Calu3 (cell line): ENCODE measurements at regions not wholly inside any gene's neighbourhood (a gene's known extent, or its start where the extent isn't known, plus 50 kb on each side); places are given as distances from the start of the nearest gene placed in this dataset.
"Not testable (repeated sequence)": the region's sequence is repeated elsewhere in the genome, so short reads cannot be mapped to it uniquely, and the experiment has no call there.

ENCODE experiments used
- BruUV-seq: library from RNA; stranded (reverse); fragments of 400-500 nt; replicated peaks from 2 replicates; lab custom pipeline; 2021; lab: Mats Ljungman, UMichigan
- CTCF ChIA-PET: fragments of 300-600 bp; sonication (Branson Sonifier 250); formaldehyde crosslinking; loops from one replicate; lab custom pipeline; 2022; ENCODE audit warnings: antibody characterized with exemption; lab: Charles Lee
- DNase-seq: peaks from one replicate; pipeline ENCODE4 v3.0.0; 2022
- H3K27ac Mint-ChIP-seq: one replicate; pipeline ENCODE4 v1.8.0; 2022; ENCODE audit warnings: mixed read lengths; ENCODE audit not compliant: unreplicated experiment
- H3K27me3 Mint-ChIP-seq: one replicate; pipeline ENCODE4 v1.8.0; 2022; ENCODE audit warnings: mixed read lengths; ENCODE audit not compliant: unreplicated experiment
- H3K36me3 Mint-ChIP-seq: one replicate; pipeline ENCODE4 v1.8.0; 2022; ENCODE audit warnings: mild to moderate bottlenecking, moderate library complexity, mixed read lengths; ENCODE audit not compliant: insufficient read depth, unreplicated experiment
- H3K4me1 Mint-ChIP-seq: one replicate; pipeline ENCODE4 v1.8.0; 2022; ENCODE audit warnings: mild to moderate bottlenecking, low read depth, mixed read lengths; ENCODE audit not compliant: unreplicated experiment
- H3K4me3 Mint-ChIP-seq: one replicate; pipeline ENCODE4 v1.8.0; 2022; ENCODE audit warnings: mild to moderate bottlenecking, low read depth, moderate library complexity, mixed read lengths; ENCODE audit not compliant: unreplicated experiment
- H3K9me3 Mint-ChIP-seq: one replicate; pipeline ENCODE4 v1.8.0; 2022; ENCODE audit warnings: low read depth, mixed read lengths; ENCODE audit not compliant: unreplicated experiment
- intact Hi-C: fragments of 100-400 bp; cut with micrococcal nuclease; formaldehyde crosslinking; loops from one replicate; pipeline ENCODE4 v1.10.0; 2022; ENCODE audit not compliant: unreplicated experiment
- TF ChIP-seq, protein P1 (sequence below): fragments of 200-600 bp; IDR thresholded peaks from one replicate; pipeline ENCODE4 v1.8.0; 2022; ENCODE audit warnings: antibody characterized with exemption; ENCODE audit not compliant: unreplicated experiment

DNA sequence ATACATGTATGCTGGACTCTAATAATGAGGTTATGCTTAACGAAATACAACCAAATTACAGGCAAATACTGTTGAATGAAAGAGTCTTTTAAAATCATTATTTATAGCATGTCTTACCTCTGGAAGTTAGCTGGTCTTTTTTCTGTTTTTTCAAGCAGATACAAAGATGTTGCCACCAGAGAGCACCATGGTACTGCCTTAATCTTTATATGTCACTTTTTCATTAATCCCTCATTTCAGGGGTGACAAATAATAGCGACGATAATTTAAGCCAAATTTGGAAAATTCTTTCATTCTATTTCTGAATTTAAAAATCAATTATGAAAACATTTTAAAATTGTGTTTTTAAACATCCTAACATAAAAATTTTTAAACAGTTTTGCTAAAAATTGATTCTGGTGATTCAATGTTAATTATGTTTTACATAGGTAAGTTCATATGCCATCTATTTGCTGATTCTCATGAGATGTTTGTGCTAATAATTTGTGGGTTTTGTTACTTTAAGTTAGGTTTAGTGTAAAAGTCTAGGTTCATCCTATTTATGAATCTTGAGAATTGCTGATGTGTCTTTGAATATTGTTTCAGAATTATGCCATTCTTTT, 379.3 kb upstream of the SGCG start:
- DNase-seq = no peak
- intact Hi-C loops = loop anchor here (1.0 to 5.0 kb wide), 4 partner anchors 219 to 1164 kb away; no protein-coding TSS in a partner anchor
- no TSS peak for BruUV-seq
- H3K27me3 Mint-ChIP-seq = no peaks in the 10 kb centered on the region
- H3K27ac Mint-ChIP-seq = no peak overlapping the region
- TF ChIP-seq, protein P1, sequence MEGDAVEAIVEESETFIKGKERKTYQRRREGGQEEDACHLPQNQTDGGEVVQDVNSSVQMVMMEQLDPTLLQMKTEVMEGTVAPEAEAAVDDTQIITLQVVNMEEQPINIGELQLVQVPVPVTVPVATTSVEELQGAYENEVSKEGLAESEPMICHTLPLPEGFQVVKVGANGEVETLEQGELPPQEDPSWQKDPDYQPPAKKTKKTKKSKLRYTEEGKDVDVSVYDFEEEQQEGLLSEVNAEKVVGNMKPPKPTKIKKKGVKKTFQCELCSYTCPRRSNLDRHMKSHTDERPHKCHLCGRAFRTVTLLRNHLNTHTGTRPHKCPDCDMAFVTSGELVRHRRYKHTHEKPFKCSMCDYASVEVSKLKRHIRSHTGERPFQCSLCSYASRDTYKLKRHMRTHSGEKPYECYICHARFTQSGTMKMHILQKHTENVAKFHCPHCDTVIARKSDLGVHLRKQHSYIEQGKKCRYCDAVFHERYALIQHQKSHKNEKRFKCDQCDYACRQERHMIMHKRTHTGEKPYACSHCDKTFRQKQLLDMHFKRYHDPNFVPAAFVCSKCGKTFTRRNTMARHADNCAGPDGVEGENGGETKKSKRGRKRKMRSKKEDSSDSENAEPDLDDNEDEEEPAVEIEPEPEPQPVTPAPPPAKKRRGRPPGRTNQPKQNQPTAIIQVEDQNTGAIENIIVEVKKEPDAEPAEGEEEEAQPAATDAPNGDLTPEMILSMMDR = no peak
- H3K4me3 Mint-ChIP-seq = no peak overlapping the region
- peaks cover 5% of the 10 kb centered on the region for H3K4me1 Mint-ChIP-seq
- no peaks in the 10 kb centered on the region for H3K36me3 Mint-ChIP-seq
- CTCF ChIA-PET = interaction anchor here (0.6 to 1.2 kb wide), 6 partner anchors 145 to 1322 kb away, joined by 3 to 17 read pairs (median 4); no protein-coding TSS in a partner anchor
- no peaks in the 10 kb centered on the region for H3K9me3 Mint-ChIP-seq

DNA sequence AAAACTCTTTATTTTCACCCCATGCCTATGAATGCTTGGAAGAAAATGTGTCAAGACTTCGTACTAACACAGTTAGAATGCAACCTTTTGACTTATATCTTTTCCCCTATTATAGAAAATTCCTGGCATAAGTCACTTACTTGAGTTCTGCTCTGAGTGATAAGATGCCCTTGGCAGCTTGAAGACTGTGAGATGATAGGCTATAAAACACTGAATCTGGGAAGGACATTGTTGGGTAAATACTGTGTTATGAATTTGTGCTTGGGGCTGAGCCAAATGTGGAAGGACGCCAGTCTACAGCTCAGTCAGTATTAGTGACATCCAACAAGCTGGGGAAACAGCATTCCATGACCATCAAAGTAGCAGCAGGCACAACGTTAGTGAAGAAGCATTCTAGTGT, 368.0 kb upstream of the SGCG start:
- CTCF ChIA-PET = no interaction called here
- intact Hi-C loops = no loop called here
- Mint-ChIP-seq H3K9me3 (no peaks in the 10 kb centered on the region), H3K36me3 (no peaks in the 10 kb centered on the region), H3K4me3 (no peak overlapping the region), H3K27me3 (no peaks in the 10 kb centered on the region), H3K27ac (no peak overlapping the region), H3K4me1 (no peaks in the 10 kb centered on the region)
- TF ChIP-seq, protein P1 = no peak
- DNase-seq = no peak
- no TSS peak for BruUV-seq

DNA sequence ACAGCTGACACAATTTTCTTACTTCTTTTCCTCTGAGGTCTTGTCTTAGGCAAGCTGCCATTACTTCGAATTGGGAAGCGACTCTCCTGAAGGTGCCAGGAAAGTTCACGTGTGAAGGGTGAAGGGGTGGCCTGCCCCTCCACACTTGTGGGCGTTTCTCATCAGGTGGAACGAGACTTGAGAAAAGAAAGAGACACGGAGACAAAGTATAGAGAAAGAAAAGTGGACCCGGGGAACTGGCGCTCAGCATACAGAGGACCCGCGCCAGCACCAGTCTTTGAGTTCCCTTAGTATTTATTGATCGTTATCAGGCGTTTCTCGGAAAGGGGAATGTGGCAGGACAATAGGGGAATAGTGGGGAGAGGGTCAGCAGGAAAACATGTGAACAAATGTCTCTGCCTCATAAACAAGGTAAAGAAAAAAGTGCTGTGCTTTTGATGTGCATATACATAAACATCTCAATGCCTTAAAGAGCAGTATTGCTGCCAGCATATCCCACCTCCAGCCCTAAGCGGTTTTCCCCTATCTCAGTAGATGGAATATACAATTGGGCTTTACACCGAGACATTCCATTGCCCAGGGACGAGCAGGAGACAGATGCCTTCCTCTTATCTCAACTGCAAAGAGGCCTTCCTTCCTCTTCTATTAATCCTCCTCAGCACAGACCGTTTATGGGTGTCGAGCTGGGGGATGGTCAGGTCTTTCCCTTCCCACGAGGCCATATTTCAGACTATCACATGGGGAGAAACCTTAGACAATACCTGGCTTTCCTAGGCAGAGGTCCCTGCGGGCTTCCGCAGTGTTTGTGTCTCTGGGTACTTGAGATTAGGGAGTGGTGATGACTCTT, 367.0 kb upstream of the SGCG start:
- H3K27ac Mint-ChIP-seq, CTCF ChIA-PET, H3K36me3 Mint-ChIP-seq, H3K27me3 Mint-ChIP-seq, H3K4me3 Mint-ChIP-seq, H3K4me1 Mint-ChIP-seq, DNase-seq, H3K9me3 Mint-ChIP-seq, intact Hi-C loops, BruUV-seq: not testable (repeated sequence)

DNA sequence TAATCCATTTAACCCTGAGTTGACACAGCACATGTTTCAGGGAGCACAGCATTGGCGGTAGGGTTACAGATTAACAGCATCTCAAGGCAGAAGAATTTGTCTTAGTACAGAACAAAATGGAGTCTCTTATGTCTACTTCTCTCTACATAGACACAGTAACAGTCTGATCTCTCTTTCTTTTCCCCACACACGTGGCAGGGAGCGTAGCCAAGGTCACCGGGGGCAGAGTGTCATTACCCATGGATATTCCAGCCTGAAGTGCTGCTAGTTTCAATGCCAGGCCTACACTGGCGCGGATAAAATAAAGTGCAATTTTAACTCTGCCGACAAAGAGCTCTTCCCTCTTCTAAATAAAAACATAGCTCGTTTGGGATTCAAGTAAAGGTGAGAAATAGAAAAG, 366.3 kb upstream of the SGCG start:
- CTCF ChIA-PET, H3K27me3 Mint-ChIP-seq, H3K27ac Mint-ChIP-seq, H3K9me3 Mint-ChIP-seq, DNase-seq, intact Hi-C loops, H3K36me3 Mint-ChIP-seq, H3K4me1 Mint-ChIP-seq, H3K4me3 Mint-ChIP-seq, BruUV-seq: not testable (repeated sequence)

DNA sequence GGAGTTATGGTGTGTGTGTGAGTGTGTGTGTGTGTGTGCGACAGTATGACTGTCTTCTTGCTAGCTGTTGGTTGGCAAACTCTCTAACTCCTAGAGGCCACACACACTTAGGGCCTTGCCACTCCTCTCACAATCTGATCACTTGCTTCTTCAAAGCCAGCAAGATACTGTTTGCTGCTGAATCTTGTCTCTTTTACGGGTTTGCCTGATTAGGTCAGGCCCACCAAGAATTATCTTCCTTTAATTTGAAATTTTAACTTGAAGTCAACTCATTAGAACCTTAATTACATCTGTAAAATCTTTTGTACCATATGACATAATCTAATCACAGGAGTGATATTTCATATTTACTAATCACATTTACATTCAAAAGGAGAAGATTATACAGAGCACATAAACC, 359.2 kb upstream of the SGCG start:
- Mint-ChIP-seq H3K27ac (no peak overlapping the region), H3K9me3 (peaks cover 10% of the 10 kb centered on the region), H3K4me3 (no peak overlapping the region), H3K36me3 (no peaks in the 10 kb centered on the region), H3K4me1 (no peaks in the 10 kb centered on the region), H3K27me3 (no peaks in the 10 kb centered on the region)
- intact Hi-C loops = no loop called here
- DNase-seq = no peak
- no TSS peak for BruUV-seq
- TF ChIP-seq, protein P1 = no peak
- CTCF ChIA-PET = no interaction called here
